GM23248 (cell line): ENCODE measurements at regions not wholly inside any gene's neighbourhood (a gene's known extent, or its start where the extent isn't known, plus 50 kb on each side); places are given as distances from the start of the nearest gene placed in this dataset.

Experiments
- DNase-seq: peaks from one replicate; pipeline ENCODE4 v3.0.0-alpha.2; 2015
- H2AFZ ChIP-seq: fragments of 200-600 bp; sonication (generic); 2 replicates; pipeline ENCODE4 v1.6.1; 2016; ENCODE audit warnings: antibody characterized with exemption
- H3F3A ChIP-seq: fragments of 200-600 bp; sonication (generic); 2 replicates; pipeline ENCODE4 v1.6.1; 2016; ENCODE audit warnings: mild to moderate bottlenecking, antibody characterized with exemption, mixed run types; ENCODE audit not compliant: insufficient read depth
- H3K27ac ChIP-seq: fragments of 200-600 bp; sonication (generic); 2 replicates; pipeline ENCODE4 v1.5.1; 2016; ENCODE audit warnings: mild to moderate bottlenecking
- H3K27me3 ChIP-seq: fragments of 200-600 bp; sonication (generic); replicated peaks from 2 replicates; pipeline ENCODE4 v1.6.1; 2016; ENCODE audit warnings: mild to moderate bottlenecking; ENCODE audit not compliant: insufficient read depth
- H3K36me3 ChIP-seq: fragments of 200-600 bp; sonication (generic); 2 replicates; pipeline ENCODE4 v1.6.1; 2016; ENCODE audit warnings: low read depth, mild to moderate bottlenecking
- H3K4me1 ChIP-seq: fragments of 200-600 bp; sonication (generic); 2 replicates; pipeline ENCODE4 v1.6.1; 2016; ENCODE audit warnings: mild to moderate bottlenecking; ENCODE audit not compliant: insufficient read depth
- H3K4me2 ChIP-seq: fragments of 200-600 bp; sonication (generic); one replicate; pipeline ENCODE4 v1.6.1; 2016; ENCODE audit warnings: mild to moderate bottlenecking; ENCODE audit not compliant: unreplicated experiment
- H3K4me3 ChIP-seq: fragments of 200-600 bp; sonication (generic); 2 replicates; pipeline ENCODE4 v1.5.1; 2016; ENCODE audit warnings: mild to moderate bottlenecking
- H3K79me2 ChIP-seq: fragments of 200-600 bp; sonication (generic); 2 replicates; pipeline ENCODE4 v1.6.1; 2016; ENCODE audit warnings: mild to moderate bottlenecking; ENCODE audit not compliant: insufficient read depth
- H3K9ac ChIP-seq: fragments of 200-600 bp; sonication (generic); 2 replicates; pipeline ENCODE4 v1.6.1; 2016; ENCODE audit warnings: mild to moderate bottlenecking
- H3K9me2 ChIP-seq: fragments of 200-600 bp; sonication (generic); 2 replicates; pipeline ENCODE4 v1.6.1; 2016; ENCODE audit warnings: mixed run types, mild to moderate bottlenecking, moderate library complexity; ENCODE audit not compliant: insufficient read depth
- H3K9me3 ChIP-seq: fragments of 200-600 bp; sonication (generic); one replicate; pipeline ENCODE4 v1.6.1; 2017; ENCODE audit warnings: low read depth
- H4K20me1 ChIP-seq: fragments of 200-600 bp; sonication (generic); 2 replicates; pipeline ENCODE4 v1.6.0; 2016; ENCODE audit not compliant: insufficient read depth
- EZH2 ChIP-seq: fragments of 200-600 bp; sonication (generic); IDR thresholded peaks from 2 replicates; pipeline ENCODE4 v1.6.1; 2018; ENCODE audit warnings: antibody characterized with exemption, mild to moderate bottlenecking; ENCODE audit not compliant: insufficient read depth, poor library complexity, severe bottlenecking
- EZH2phosphoT487 ChIP-seq: fragments of 200-600 bp; sonication (generic); IDR thresholded peaks from 2 replicates; pipeline ENCODE4 v1.6.1; 2018; ENCODE audit warnings: antibody characterized with exemption, moderate library complexity, mild to moderate bottlenecking, low read depth; ENCODE audit not compliant: insufficient read depth
- WGBS, 2 experiments: methylation state at CpG; one replicate each; pipeline ENCODE4 v1.1.6; 2015 to 2017; ENCODE audit warnings: low lambda C conversion rate in 2 of 2, low coverage in 1 of 2; ENCODE audit errors: missing lambda C conversion rate in 2 of 2; 5-methylcytosine and 5-hydroxymethylcytosine counted together
- in situ Hi-C: fragments of 300-500 bp; cut with MboI; formaldehyde crosslinking; loops from 2 replicates; pipeline ENCODE4 v1.15.0; 2020

DNA sequence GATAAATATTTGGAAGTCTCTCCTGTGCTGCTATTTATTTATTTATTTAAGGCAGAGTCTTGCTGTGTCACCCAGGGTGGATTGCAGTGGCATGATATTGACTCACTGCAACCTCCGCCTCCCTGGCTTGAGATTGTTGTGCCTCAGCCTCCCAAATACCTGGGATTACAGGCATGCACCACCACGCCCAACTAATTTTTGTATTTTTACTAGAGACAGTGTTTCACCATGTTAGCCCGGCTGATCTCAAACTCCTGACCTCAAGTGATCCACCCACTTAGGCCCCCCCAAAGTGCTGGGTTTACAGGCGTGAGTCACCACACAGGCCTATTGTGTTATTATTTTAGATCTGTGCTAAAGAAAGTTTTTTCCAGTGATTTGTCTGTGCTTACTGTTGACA is 225.2 kb downstream of the CCER1 start:
- no peak overlapping the region for H2AFZ ChIP-seq
- H4K20me1 ChIP-seq, result no peaks in the 10 kb centered on the region
- H3K27ac ChIP-seq, result no peak overlapping the region
- peak; percentile 19 for DNase-seq
- TF ChIP-seq EZH2phosphoT487 (no peak), EZH2 (no peak)
- no peaks in the 10 kb centered on the region for H3K36me3 ChIP-seq
- H3K4me1 ChIP-seq, result no peaks in the 10 kb centered on the region
- no peak overlapping the region for H3K9ac ChIP-seq
- no peaks in the 10 kb centered on the region for H3K27me3 ChIP-seq
- H3K4me3 ChIP-seq, result no peak overlapping the region
- H3K79me2 ChIP-seq, result no peaks in the 10 kb centered on the region
- no peak overlapping the region for H3K4me2 ChIP-seq
- WGBS, 2 experiments, result 78 to 83% methylated on average over 4 of the region's 4 CpGs
- no peaks in the 10 kb centered on the region for H3F3A ChIP-seq
- in situ Hi-C loops, result no loop called here
- no peaks in the 10 kb centered on the region for H3K9me2 ChIP-seq
- no peaks in the 10 kb centered on the region for H3K9me3 ChIP-seq

DNA sequence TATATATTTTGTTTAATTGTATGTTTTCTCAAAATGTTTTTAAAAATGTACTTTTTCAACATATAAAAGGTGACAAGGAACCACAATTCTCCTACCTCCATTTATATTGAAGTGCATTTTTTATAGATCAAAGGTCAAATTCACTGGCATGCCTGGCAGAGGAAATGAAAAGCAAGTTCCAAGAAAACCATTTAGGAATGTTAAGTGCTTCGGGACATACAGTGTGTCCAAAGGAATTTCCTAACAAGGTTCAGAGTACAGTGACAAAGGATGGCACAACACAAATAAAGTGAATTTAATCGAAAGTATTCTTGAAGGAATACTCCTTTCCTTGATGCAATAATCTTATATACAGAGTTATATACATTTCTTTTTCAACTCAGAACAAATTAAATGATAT is 242.3 kb downstream of the CCER1 start:
- no peak for TF ChIP-seq EZH2phosphoT487
- no peak for TF ChIP-seq EZH2
- no peak overlapping the region for H3K27ac ChIP-seq
- H3K36me3 ChIP-seq, result no peaks in the 10 kb centered on the region
- DNase-seq, result no peak
- 49% methylated on average over 2 of the region's 2 CpGs for WGBS, 2 experiments
- in situ Hi-C loops, result no loop called here
- H3K27me3 ChIP-seq, result no peaks in the 10 kb centered on the region
- H3K4me1 ChIP-seq, result peaks cover 9% of the 10 kb centered on the region
- H3K9me2 ChIP-seq, result no peaks in the 10 kb centered on the region
- H3K4me2 ChIP-seq, result peak overlapping the region; percentile 44
- no peak overlapping the region for H3K4me3 ChIP-seq
- no peaks in the 10 kb centered on the region for H4K20me1 ChIP-seq
- no peaks in the 10 kb centered on the region for H3F3A ChIP-seq
- 0 out of 2 replicates have a peak overlapping the region, but pooled peaks have one; percentile 32 for H2AFZ ChIP-seq
- H3K79me2 ChIP-seq, result no peaks in the 10 kb centered on the region
- no peak overlapping the region for H3K9ac ChIP-seq
- no peaks in the 10 kb centered on the region for H3K9me3 ChIP-seq

DNA sequence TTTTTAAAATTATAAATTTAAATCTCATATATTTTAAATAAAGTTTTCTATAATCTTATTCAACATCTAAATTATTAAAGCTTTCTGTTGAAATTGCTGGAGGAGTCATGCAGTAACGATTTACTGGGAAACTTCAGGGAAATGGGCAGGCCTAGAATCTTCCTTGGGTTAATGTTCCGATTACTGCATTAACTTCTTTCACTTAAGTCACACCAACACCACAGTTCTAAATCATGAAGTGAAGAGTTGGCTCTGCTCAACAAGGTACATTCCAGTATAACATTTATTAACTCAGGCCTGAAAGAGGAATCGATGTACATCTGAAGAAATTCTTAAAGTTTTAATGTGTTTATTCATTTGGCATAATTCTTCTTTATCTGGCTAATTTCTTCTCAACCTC is 244.3 kb downstream of the CCER1 start:
- in situ Hi-C loops, result no loop called here
- 95 to 97% methylated on average over 3 of the region's 3 CpGs for WGBS, 2 experiments
- H3K27me3 ChIP-seq, result no peaks in the 10 kb centered on the region

DNA sequence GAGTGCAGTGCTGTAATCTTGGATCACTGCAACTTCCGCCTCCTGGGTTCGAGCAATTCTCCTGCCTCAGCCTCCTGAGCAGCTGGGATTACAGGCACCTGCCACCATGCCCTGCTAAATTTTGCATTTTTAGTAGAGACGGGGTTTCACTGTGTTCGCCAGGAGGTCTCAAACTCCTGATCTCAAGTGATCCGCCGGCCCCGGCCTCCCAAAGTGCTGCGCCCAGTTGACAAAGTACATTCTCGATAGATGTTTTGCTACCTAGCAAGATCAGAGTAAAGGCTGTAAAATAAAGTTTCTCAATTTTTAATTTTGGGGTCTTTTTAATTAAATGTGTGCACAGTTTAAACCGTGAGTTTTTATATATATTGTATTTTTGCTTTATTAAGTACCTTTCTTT is 248.9 kb downstream of the CCER1 start:
- Histone ChIP-seq H3K4me2 (no peak overlapping the region), H3K79me2 (no peaks in the 10 kb centered on the region), H4K20me1 (no peaks in the 10 kb centered on the region), H3K9me3 (no peaks in the 10 kb centered on the region), H3F3A (no peaks in the 10 kb centered on the region), H3K9me2 (no peaks in the 10 kb centered on the region), H2AFZ (no peak overlapping the region), H3K27me3 (no peaks in the 10 kb centered on the region), H3K27ac (no peak overlapping the region), H3K4me1 (no peaks in the 10 kb centered on the region), H3K36me3 (no peaks in the 10 kb centered on the region), H3K4me3 (no peak overlapping the region), H3K9ac (no peak overlapping the region)
- 93 to 95% methylated on average over 10 of the region's 10 CpGs for WGBS, 2 experiments
- DNase-seq, result no peak
- no peak for TF ChIP-seq EZH2phosphoT487
- TF ChIP-seq EZH2, result no peak
- in situ Hi-C loops, result no loop called here

More for the DNA sequence above, 244.3 kb downstream of the CCER1 start:
- Histone ChIP-seq H3K36me3 (no peaks in the 10 kb centered on the region), H2AFZ (no peak overlapping the region), H3K4me3 (no peak overlapping the region), H3F3A (no peaks in the 10 kb centered on the region), H3K4me1 (peaks cover 9% of the 10 kb centered on the region), H4K20me1 (no peaks in the 10 kb centered on the region), H3K79me2 (no peaks in the 10 kb centered on the region), H3K27ac (no peak overlapping the region), H3K9me3 (no peaks in the 10 kb centered on the region), H3K9me2 (no peaks in the 10 kb centered on the region), H3K4me2 (no peak overlapping the region), H3K9ac (no peak overlapping the region)
- DNase-seq, result no peak
- TF ChIP-seq EZH2phosphoT487 (no peak), EZH2 (no peak)

DNA sequence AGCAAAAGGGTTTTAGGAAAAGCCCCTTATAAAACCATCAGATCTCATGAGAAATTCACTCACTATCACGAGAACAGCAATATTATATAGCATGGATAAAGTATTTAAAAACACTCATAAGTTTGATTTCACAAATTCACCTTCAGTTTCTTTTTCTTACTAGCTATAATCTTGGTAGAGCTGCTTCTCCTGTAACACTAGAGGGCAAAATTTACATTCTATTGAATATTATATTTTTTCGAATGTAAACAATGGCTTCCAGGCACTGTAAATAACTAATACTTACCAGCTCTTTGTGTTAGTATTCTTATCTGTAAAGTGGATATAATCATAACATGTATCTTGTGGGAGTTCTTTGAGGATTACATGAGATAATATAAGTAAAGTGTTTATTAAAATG is 259.6 kb downstream of the CCER1 start:
- Histone ChIP-seq H3K4me2 (no peak overlapping the region), H3K27me3 (no peaks in the 10 kb centered on the region), H3K9me3 (no peaks in the 10 kb centered on the region), H3K27ac (no peak overlapping the region), H3K4me1 (no peaks in the 10 kb centered on the region), H3K4me3 (no peak overlapping the region), H3K79me2 (no peaks in the 10 kb centered on the region), H3K9ac (no peak overlapping the region), H3K36me3 (no peaks in the 10 kb centered on the region), H2AFZ (no peak overlapping the region), H3F3A (no peaks in the 10 kb centered on the region), H3K9me2 (no peaks in the 10 kb centered on the region), H4K20me1 (no peaks in the 10 kb centered on the region)
- in situ Hi-C loops, result no loop called here
- TF ChIP-seq EZH2phosphoT487, result no peak
- no peak for TF ChIP-seq EZH2
- DNase-seq, result peak; percentile 36
- 38% methylated on average over 2 of the region's 2 CpGs for WGBS, 2 experiments
